Ovary (tissue), 7 donors: ENCODE measurements at regions not wholly inside any gene's neighbourhood (a gene's known extent, or its start where the extent isn't known, plus 50 kb on each side); places are given as distances from the start of the nearest gene placed in this dataset.

Experiments used
- DNase-seq, 5 donors: peaks; one replicate each; pipeline ENCODE4 v3.0.0-alpha.2; 2019 to 2020
- H3K27ac ChIP-seq, 2 donors: fragments of 200-600 bp; one replicate each; pipeline versions ENCODE4 v1.5.1 to v1.8.0; 2019 to 2022
- H3K27me3 ChIP-seq: fragments of 200-600 bp; one replicate; pipeline ENCODE4 v1.8.0; 2022
- H3K36me3 ChIP-seq: fragments of 200-600 bp; sonication (generic); one replicate; pipeline ENCODE4 v1.5.1; 2019
- H3K4me1 ChIP-seq: one replicate; pipeline ENCODE4 v1.8.1; 2013; ENCODE audit warnings: mild to moderate bottlenecking, moderate library complexity; ENCODE audit not compliant: insufficient read depth
- H3K4me3 ChIP-seq: fragments of 200-600 bp; sonication (generic); one replicate; pipeline ENCODE4 v1.5.1; 2017
- H3K9me3 ChIP-seq, 2 donors: fragments of 200-600 bp in 1 of 2; sonication (generic) in 1 of 2; one replicate each; pipeline versions ENCODE4 v1.5.1 to v1.8.1; 2013 to 2019; ENCODE audit warnings: mild to moderate bottlenecking in 1 of 2, moderate library complexity in 1 of 2
- EP300 ChIP-seq: sonication (generic); formaldehyde crosslinking; IDR thresholded peaks from one replicate; pipeline ENCODE4 v1.6.1; 2017; ENCODE audit warnings: antibody characterized with exemption
- POLR2A ChIP-seq: fragments of 450-650 bp; IDR thresholded peaks from one replicate; pipeline ENCODE4 v1.6.1; 2017; ENCODE audit warnings: antibody characterized with exemption, mild to moderate bottlenecking, moderate library complexity
- WGBS, 3 donors: extraction: QIAGEN DNeasy Blood & Tissue Kit in 1 of 3; methylation state at CpG; one replicate each; pipeline versions ENCODE4 v1.1.5 to v1.1.7; 2013 to 2017; 5-methylcytosine and 5-hydroxymethylcytosine counted together
- intact Hi-C, 4 donors: fragments of 100-400 bp; cut with DNase I; formaldehyde crosslinking; loops; one replicate each; pipeline versions ENCODE4 v1.11.0 to v1.15.1; 2022 to 2023
- TF ChIP-seq, protein P1 (sequence below), 3 donors: fragments of 450-650 bp in 2 of 3; fragments of 200-600 bp in 1 of 3; IDR thresholded peaks; one replicate each; pipeline versions ENCODE4 v1.5.1 to v1.8.0; 2016 to 2022; ENCODE audit warnings: antibody characterized with exemption in 3 of 3, mild to moderate bottlenecking in 1 of 3
- donor health status: DM: no; HTN: no; CAD: no; lungs with moderate emphysema.
- donor health status: DM: no; HTN: no; CAD: no.
- donor health status: Bipolar disorder and iron deficiency.
- donor health status: DM: no; HTN: no; CAD: no.
- donor health status: DM: yes; HTN: yes; CAD: no.

GRCh38 chr3:159765030-159765859 lies 223.4 kb upstream of the IL12A start:
- 0 to 1% (median 1%) methylated on average over 47 of the region's 47 CpGs for WGBS, 3 donors
- Histone ChIP-seq H3K27ac (peak overlapping the region; percentile 64 to 66), H3K4me1 (peaks cover 3% of the 10 kb centered on the region), H3K27me3 (no peaks in the 10 kb centered on the region), H3K36me3 (no peaks in the 10 kb centered on the region), H3K4me3 (peak overlapping the region; percentile 83), H3K9me3 (no peaks in the 10 kb centered on the region)
- peak; percentile 2 for TF ChIP-seq EP300
- TF ChIP-seq, protein P1, sequence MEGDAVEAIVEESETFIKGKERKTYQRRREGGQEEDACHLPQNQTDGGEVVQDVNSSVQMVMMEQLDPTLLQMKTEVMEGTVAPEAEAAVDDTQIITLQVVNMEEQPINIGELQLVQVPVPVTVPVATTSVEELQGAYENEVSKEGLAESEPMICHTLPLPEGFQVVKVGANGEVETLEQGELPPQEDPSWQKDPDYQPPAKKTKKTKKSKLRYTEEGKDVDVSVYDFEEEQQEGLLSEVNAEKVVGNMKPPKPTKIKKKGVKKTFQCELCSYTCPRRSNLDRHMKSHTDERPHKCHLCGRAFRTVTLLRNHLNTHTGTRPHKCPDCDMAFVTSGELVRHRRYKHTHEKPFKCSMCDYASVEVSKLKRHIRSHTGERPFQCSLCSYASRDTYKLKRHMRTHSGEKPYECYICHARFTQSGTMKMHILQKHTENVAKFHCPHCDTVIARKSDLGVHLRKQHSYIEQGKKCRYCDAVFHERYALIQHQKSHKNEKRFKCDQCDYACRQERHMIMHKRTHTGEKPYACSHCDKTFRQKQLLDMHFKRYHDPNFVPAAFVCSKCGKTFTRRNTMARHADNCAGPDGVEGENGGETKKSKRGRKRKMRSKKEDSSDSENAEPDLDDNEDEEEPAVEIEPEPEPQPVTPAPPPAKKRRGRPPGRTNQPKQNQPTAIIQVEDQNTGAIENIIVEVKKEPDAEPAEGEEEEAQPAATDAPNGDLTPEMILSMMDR (IDR thresholded peaks at IDR 0.05) = no peak
- intact Hi-C loops = loop anchor here in 1 of 4 donors (5.0 kb wide), 1 partner anchor 42 kb away; no protein-coding TSS in a partner anchor
- peak; percentile 41 to 70 (median 58) for DNase-seq

DNA sequence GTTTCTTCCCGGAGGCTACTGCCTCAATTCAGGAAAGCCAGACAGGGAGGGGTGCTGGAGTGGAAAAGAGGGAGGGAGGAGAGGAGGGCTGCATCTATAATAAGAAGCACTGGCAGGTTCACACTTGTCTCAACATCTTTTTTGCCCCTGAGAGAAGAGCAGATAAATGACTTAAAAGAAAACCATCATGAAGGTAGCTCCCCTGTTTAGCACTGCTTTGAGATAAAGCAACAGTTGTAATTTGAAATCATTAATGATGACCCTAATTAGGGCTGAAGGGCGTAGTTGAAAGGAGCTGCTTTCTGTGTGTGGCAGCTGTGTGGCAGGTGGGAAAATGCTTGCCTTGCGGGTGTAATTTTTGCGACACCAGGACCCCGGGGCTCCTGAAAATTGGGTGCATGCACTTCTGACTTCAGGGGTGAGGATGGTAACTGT lies 222.8 kb upstream of the IL12A start:
- Histone ChIP-seq H3K27ac (peak overlapping the region in 1 of 2 donors; percentile 22), H3K27me3 (no peaks in the 10 kb centered on the region), H3K4me3 (peak overlapping the region; percentile 83), H3K4me1 (peaks cover 3% of the 10 kb centered on the region), H3K9me3 (no peaks in the 10 kb centered on the region), H3K36me3 (no peaks in the 10 kb centered on the region)
- intact Hi-C loops = loop anchor here in 1 of 4 donors (5.0 kb wide), 1 partner anchor 41 kb away; no protein-coding TSS in a partner anchor
- DNase-seq = no peak
- TF ChIP-seq, protein P1 (IDR thresholded peaks at IDR 0.05) = no peak
- TF ChIP-seq POLR2A = no peak
- TF ChIP-seq EP300 = no peak
- WGBS, 3 donors = 45 to 59% (median 51%) methylated on average over 5 of the region's 5 CpGs

- Histone ChIP-seq H3K4me3 (no peak overlapping the region), H3K27me3 (no peaks in the 10 kb centered on the region), H3K36me3 (no peaks in the 10 kb centered on the region), H3K27ac (no peak overlapping the region), H3K4me1 (peaks cover 3% of the 10 kb centered on the region), H3K9me3 (no peaks in the 10 kb centered on the region)
- no peak for DNase-seq
- intact Hi-C loops = loop anchor here in 1 of 4 donors (5.0 kb wide), 1 partner anchor 41 kb away; no protein-coding TSS in a partner anchor
- 83 to 85% (median 83%) methylated on average over 2 of the region's 2 CpGs for WGBS, 3 donors
- TF ChIP-seq POLR2A (no peak), EP300 (no peak)
- TF ChIP-seq, protein P1 (IDR thresholded peaks at IDR 0.05) = no peak
Measured at GRCh38 chr3:159766563-159767185, 222.0 kb upstream of the IL12A start.

GRCh38 chr3:159770998-159771397 lies 217.6 kb upstream of the IL12A start:
- H3K27ac ChIP-seq = no peak overlapping the region
- no peaks in the 10 kb centered on the region for H3K9me3 ChIP-seq

More at GRCh38 chr3:159770998-159771397, 217.6 kb upstream of the IL12A start:
- no peak for TF ChIP-seq POLR2A
- TF ChIP-seq, protein P1 (IDR thresholded peaks at IDR 0.05) = no peak
- TF ChIP-seq EP300 = no peak
- WGBS, 3 donors = 80 to 86% (median 82%) methylated on average over 2 of the region's 2 CpGs
- H3K4me3 ChIP-seq = no peak overlapping the region
- no peaks in the 10 kb centered on the region for H3K36me3 ChIP-seq
- no peak for DNase-seq
- peaks cover 4% of the 10 kb centered on the region for H3K4me1 ChIP-seq
- intact Hi-C loops = no loop called here
- no peaks in the 10 kb centered on the region for H3K27me3 ChIP-seq
